ENCODE measurements at regions not wholly inside any gene's neighbourhood (a gene's known extent, or its start where the extent isn't known, plus 50 kb on each side); places are given as distances from the start of the nearest gene placed in this dataset.

- no peak for TF ChIP-seq CTCF (IDR thresholded peaks at IDR 0.05)
- TF ChIP-seq POLR2A (IDR thresholded peaks at IDR 0.05) = no peak
Observed at GRCh38 chr21:28614791-28615190, 377.9 kb downstream of the LTN1 start.
